ENCODE measurements at regions not wholly inside any gene's neighbourhood (a gene's known extent, or its start where the extent isn't known, plus 50 kb on each side); places are given as distances from the start of the nearest gene placed in this dataset.

- ChIA-PET POLR2A (no interaction called here), CTCF (interaction anchor here (0.6 to 1.5 kb wide), 3 partner anchors 9 to 23 kb away, joined by 3 read pairs; no protein-coding TSS in a partner anchor)
- H2AFZ ChIP-seq (ENCODE audit: low read depth, low read length): no peak overlapping the region
- no peak overlapping the region for H3K27ac ChIP-seq (ENCODE audit: insufficient read depth, low read depth, low read length)
- H3K4me2 ChIP-seq (ENCODE audit: insufficient read depth, low read length): no peak overlapping the region
- DNase-seq (ENCODE audit: low read depth, low spot score) (no peak), FAIRE-seq (no peak)
- peaks cover 8% of the 10 kb centered on the region for H3K4me1 ChIP-seq (ENCODE audit: control insufficient read depth, extremely low read depth, insufficient read depth, low read length)
- H3K4me3 ChIP-seq (replicated peaks in 1 of 3; ENCODE audit: insufficient read depth in 1 of 3, low read depth in 1 of 3, low read length in 3 of 3): no peak overlapping the region
- H3K36me3 ChIP-seq (ENCODE audit: control insufficient read depth in 2 of 2, extremely low read depth in 1 of 2, insufficient read depth in 2 of 2, low read length in 2 of 2): no peaks in the 10 kb centered on the region
- H3K9me3 ChIP-seq (replicated peaks; ENCODE audit: control insufficient read depth, insufficient read depth, low read length): no peaks in the 10 kb centered on the region
- H3K27me3 ChIP-seq (ENCODE audit: control insufficient read depth in 2 of 2, insufficient read depth in 2 of 2, low read length in 2 of 2): no peaks in the 10 kb centered on the region
- intact Hi-C loops (cut with micrococcal nuclease): no loop called here
- TF ChIP-seq GATA2 (IDR thresholded peaks at IDR 0.05; ENCODE audit: insufficient read depth, insufficient read length, low read depth, low read length) (no peak), MAX (IDR thresholded peaks at IDR 0.05; ENCODE audit: insufficient read depth, insufficient read length) (no peak)
- dilution Hi-C loops (cut with MboI; ENCODE audit: extremely low pct_ligation_motif_present, low sequenced_read_pairs): no loop called here
- no peak overlapping the region for H3K9ac ChIP-seq (replicated peaks; ENCODE audit: extremely low read depth, insufficient read depth, low read length)
- no peaks in the 10 kb centered on the region for H3K79me2 ChIP-seq (ENCODE audit: control insufficient read depth, insufficient read depth, low read length)
- H4K20me1 ChIP-seq (replicated peaks; ENCODE audit: control insufficient read depth, extremely low read depth, insufficient read depth, low read length): no peaks in the 10 kb centered on the region
- no peaks in the 10 kb centered on the region for H3K9me1 ChIP-seq (replicated peaks; ENCODE audit: control insufficient read depth, extremely low read depth, insufficient read depth, low read length)
- BruUV-seq (replicated peaks): no TSS peak
These were observed 441.5 kb upstream of the SPRY2 start for GRCh38 chr13:80782441-80782840.

- Histone ChIP-seq H3K36me3 (ENCODE audit: control insufficient read depth in 2 of 2, extremely low read depth in 1 of 2, insufficient read depth in 2 of 2, low read length in 2 of 2) (no peaks in the 10 kb centered on the region), H3K4me3 (replicated peaks in 1 of 3; ENCODE audit: insufficient read depth in 1 of 3, low read depth in 1 of 3, low read length in 3 of 3) (no peak overlapping the region), H2AFZ (ENCODE audit: low read depth, low read length) (no peak overlapping the region), H3K9me3 (replicated peaks; ENCODE audit: control insufficient read depth, insufficient read depth, low read length) (no peaks in the 10 kb centered on the region), H4K20me1 (replicated peaks; ENCODE audit: control insufficient read depth, extremely low read depth, insufficient read depth, low read length) (no peaks in the 10 kb centered on the region), H3K4me2 (ENCODE audit: insufficient read depth, low read length) (no peak overlapping the region), H3K4me1 (ENCODE audit: control insufficient read depth, extremely low read depth, insufficient read depth, low read length) (peaks cover 6% of the 10 kb centered on the region), H3K27me3 (ENCODE audit: control insufficient read depth in 2 of 2, insufficient read depth in 2 of 2, low read length in 2 of 2) (no peaks in the 10 kb centered on the region), H3K9me1 (replicated peaks; ENCODE audit: control insufficient read depth, extremely low read depth, insufficient read depth, low read length) (no peaks in the 10 kb centered on the region), H3K27ac (ENCODE audit: insufficient read depth, low read depth, low read length) (no peak overlapping the region), H3K9ac (replicated peaks; ENCODE audit: extremely low read depth, insufficient read depth, low read length) (no peak overlapping the region), H3K79me2 (ENCODE audit: control insufficient read depth, insufficient read depth, low read length) (no peaks in the 10 kb centered on the region)
- TF ChIP-seq JUN (IDR thresholded peaks at IDR 0.05; ENCODE audit: borderline replicate concordance, insufficient read depth, insufficient read length, low read depth): no peak
- TF ChIP-seq MAX (IDR thresholded peaks at IDR 0.05; ENCODE audit: insufficient read depth, insufficient read length): no peak
- TF ChIP-seq POLR2AphosphoS5 (IDR thresholded peaks at IDR 0.05; ENCODE audit: insufficient read depth, low read depth, low read length): no peak
- no peak for TF ChIP-seq FOS (IDR thresholded peaks at IDR 0.05; ENCODE audit: borderline replicate concordance, insufficient read depth, low read length)
- TF ChIP-seq MYC (IDR thresholded peaks at IDR 0.05; ENCODE audit: low read depth, low read length): no peak
- no peak for TF ChIP-seq GATA2 (IDR thresholded peaks at IDR 0.05; ENCODE audit: insufficient read depth, insufficient read length, low read depth, low read length)
- DNase-seq (ENCODE audit: low read depth, low spot score): no peak
- dilution Hi-C loops (cut with MboI; ENCODE audit: extremely low pct_ligation_motif_present, low sequenced_read_pairs) (no loop called here), intact Hi-C loops (cut with micrococcal nuclease) (no loop called here)
- POLR2A ChIA-PET: no interaction called here
- no peak for FAIRE-seq
- no TSS peak for BruUV-seq (replicated peaks)
- CTCF ChIA-PET: no interaction called here
These were observed 437.4 kb upstream of the SPRY2 start for GRCh38 chr13:80778297-80778696.

Data from endothelial cell of umbilical vein (primary cell).